ENCODE measurements at regions not wholly inside any gene's neighbourhood (a gene's known extent, or its start where the extent isn't known, plus 50 kb on each side); places are given as distances from the start of the nearest gene placed in this dataset.

DNA sequence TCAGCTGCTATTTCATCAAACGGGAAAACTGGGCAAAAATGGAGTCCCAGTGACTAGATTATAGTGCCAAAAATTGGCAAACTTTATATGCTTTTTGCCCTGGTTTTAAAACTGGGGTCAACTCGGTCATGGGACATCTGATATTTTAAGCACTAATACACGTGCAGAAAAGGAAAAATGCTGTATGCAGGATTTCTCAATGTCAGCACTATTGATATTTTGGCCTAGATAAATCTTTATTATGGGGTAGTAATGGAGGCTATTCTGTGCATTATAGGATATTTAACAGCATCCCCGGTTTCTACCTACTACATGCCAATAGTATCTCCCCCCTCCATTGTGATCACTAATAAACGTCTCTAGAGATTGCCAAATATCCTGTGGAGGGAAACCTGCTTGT, 870.9 kb upstream of the IGFBP7 start:
- Mint-ChIP-seq H3K4me3 (no peak overlapping the region), H3K9me3 (no peaks in the 10 kb centered on the region), H3K27me3 (ENCODE audit: insufficient read depth, low read depth, poor library complexity) (no peaks in the 10 kb centered on the region), H3K27ac (no peak overlapping the region), H3K36me3 (ENCODE audit: low read depth) (no peaks in the 10 kb centered on the region), H3K4me1 (peaks cover 13% of the 10 kb centered on the region)
- DNase-seq (ENCODE audit: low spot score): no peak
- no peaks in the 10 kb centered on the region for H3K36me3 ChIP-seq (ENCODE audit: insufficient read depth)
- H3K4me3 ChIP-seq: no peak overlapping the region
- ATAC-seq: no peak
- no peaks in the 10 kb centered on the region for H3K79me2 ChIP-seq (replicated peaks; ENCODE audit: insufficient read depth)
- TF ChIP-seq, protein P1, sequence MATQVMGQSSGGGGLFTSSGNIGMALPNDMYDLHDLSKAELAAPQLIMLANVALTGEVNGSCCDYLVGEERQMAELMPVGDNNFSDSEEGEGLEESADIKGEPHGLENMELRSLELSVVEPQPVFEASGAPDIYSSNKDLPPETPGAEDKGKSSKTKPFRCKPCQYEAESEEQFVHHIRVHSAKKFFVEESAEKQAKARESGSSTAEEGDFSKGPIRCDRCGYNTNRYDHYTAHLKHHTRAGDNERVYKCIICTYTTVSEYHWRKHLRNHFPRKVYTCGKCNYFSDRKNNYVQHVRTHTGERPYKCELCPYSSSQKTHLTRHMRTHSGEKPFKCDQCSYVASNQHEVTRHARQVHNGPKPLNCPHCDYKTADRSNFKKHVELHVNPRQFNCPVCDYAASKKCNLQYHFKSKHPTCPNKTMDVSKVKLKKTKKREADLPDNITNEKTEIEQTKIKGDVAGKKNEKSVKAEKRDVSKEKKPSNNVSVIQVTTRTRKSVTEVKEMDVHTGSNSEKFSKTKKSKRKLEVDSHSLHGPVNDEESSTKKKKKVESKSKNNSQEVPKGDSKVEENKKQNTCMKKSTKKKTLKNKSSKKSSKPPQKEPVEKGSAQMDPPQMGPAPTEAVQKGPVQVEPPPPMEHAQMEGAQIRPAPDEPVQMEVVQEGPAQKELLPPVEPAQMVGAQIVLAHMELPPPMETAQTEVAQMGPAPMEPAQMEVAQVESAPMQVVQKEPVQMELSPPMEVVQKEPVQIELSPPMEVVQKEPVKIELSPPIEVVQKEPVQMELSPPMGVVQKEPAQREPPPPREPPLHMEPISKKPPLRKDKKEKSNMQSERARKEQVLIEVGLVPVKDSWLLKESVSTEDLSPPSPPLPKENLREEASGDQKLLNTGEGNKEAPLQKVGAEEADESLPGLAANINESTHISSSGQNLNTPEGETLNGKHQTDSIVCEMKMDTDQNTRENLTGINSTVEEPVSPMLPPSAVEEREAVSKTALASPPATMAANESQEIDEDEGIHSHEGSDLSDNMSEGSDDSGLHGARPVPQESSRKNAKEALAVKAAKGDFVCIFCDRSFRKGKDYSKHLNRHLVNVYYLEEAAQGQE (IDR thresholded peaks at IDR 0.05; ENCODE audit: unreplicated experiment): no peak
- TF ChIP-seq CREB1 (CRISPR knock-in tag; IDR thresholded peaks at IDR 0.05; ENCODE audit: low read depth): no peak
- TF ChIP-seq, protein P2, sequence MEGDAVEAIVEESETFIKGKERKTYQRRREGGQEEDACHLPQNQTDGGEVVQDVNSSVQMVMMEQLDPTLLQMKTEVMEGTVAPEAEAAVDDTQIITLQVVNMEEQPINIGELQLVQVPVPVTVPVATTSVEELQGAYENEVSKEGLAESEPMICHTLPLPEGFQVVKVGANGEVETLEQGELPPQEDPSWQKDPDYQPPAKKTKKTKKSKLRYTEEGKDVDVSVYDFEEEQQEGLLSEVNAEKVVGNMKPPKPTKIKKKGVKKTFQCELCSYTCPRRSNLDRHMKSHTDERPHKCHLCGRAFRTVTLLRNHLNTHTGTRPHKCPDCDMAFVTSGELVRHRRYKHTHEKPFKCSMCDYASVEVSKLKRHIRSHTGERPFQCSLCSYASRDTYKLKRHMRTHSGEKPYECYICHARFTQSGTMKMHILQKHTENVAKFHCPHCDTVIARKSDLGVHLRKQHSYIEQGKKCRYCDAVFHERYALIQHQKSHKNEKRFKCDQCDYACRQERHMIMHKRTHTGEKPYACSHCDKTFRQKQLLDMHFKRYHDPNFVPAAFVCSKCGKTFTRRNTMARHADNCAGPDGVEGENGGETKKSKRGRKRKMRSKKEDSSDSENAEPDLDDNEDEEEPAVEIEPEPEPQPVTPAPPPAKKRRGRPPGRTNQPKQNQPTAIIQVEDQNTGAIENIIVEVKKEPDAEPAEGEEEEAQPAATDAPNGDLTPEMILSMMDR (conservative IDR thresholded peaks at IDR 0.05; ENCODE audit: low read depth in 2 of 2): no peak
- no peaks in the 10 kb centered on the region for H3F3A ChIP-seq (replicated peaks; ENCODE audit: low read depth)
- H3K4me2 ChIP-seq: no peak overlapping the region
- peaks cover 19% of the 10 kb centered on the region for H3K4me1 ChIP-seq (ENCODE audit: insufficient read depth)
- H4K20me1 ChIP-seq (replicated peaks; ENCODE audit: insufficient read depth): no peaks in the 10 kb centered on the region
- no peak overlapping the region for H2AFZ ChIP-seq
- no peaks in the 10 kb centered on the region for H3K27me3 ChIP-seq (ENCODE audit: insufficient read depth)
- no peak overlapping the region for H3K27ac ChIP-seq (ENCODE audit: low read depth)
- H3K9me2 ChIP-seq (ENCODE audit: insufficient read depth): no peaks in the 10 kb centered on the region

DNA sequence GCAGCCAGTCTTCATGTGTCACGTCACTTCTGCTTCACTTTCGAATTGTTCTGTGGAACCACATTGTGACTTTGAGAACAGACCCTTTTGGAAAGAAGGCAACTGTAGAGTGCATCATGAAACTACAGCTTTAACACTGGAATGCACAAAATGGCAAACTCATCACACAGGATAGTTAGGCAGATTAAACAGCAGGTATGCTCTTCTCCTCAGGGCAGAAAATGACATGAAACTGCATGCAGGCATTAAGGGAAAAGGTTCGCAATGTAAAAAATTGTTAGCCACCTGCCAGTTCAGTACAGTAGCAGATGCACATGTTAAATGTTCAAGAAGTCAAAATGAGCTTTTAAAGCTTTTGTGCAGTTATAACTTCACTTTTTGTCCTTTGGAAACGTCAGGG, 864.6 kb upstream of the IGFBP7 start:
- TF ChIP-seq, protein P1 (IDR thresholded peaks at IDR 0.05; ENCODE audit: unreplicated experiment): no peak
- peaks cover under 1% of the 10 kb centered on the region; the same call in 1 of the 2 replicates for H3K9me2 ChIP-seq (ENCODE audit: insufficient read depth)
- H3K27me3 Mint-ChIP-seq (ENCODE audit: insufficient read depth, low read depth, poor library complexity): no peaks in the 10 kb centered on the region
- DNase-seq (ENCODE audit: low spot score) (no peak), ATAC-seq (no peak)
- H3K4me3 ChIP-seq: no peak overlapping the region
- H3K27ac Mint-ChIP-seq: no peak overlapping the region
- no peaks in the 10 kb centered on the region for H3F3A ChIP-seq (replicated peaks; ENCODE audit: low read depth)
- H4K20me1 ChIP-seq (replicated peaks; ENCODE audit: insufficient read depth): no peaks in the 10 kb centered on the region
- no peaks in the 10 kb centered on the region for H3K79me2 ChIP-seq (replicated peaks; ENCODE audit: insufficient read depth)
- peaks cover 5% of the 10 kb centered on the region for H3K4me1 Mint-ChIP-seq
- H3K4me3 Mint-ChIP-seq: no peak overlapping the region
- H3K27me3 ChIP-seq (ENCODE audit: insufficient read depth): no peaks in the 10 kb centered on the region
- H3K36me3 ChIP-seq (ENCODE audit: insufficient read depth): no peaks in the 10 kb centered on the region
- no peak overlapping the region for H3K27ac ChIP-seq (ENCODE audit: low read depth)
- H3K9me3 Mint-ChIP-seq: no peaks in the 10 kb centered on the region; the same call in 2 of the 3 replicates
- peak overlapping the region; percentile 50; the same call in 1 of the 2 replicates for H2AFZ ChIP-seq
- no peak overlapping the region for H3K4me2 ChIP-seq
- no peaks in the 10 kb centered on the region for H3K36me3 Mint-ChIP-seq (ENCODE audit: low read depth)
- peaks cover 7% of the 10 kb centered on the region for H3K4me1 ChIP-seq (ENCODE audit: insufficient read depth)

All from GM23338 (cell line).